Kidney (tissue), 13 donors: ENCODE measurements at regions not wholly inside any gene's neighbourhood (a gene's known extent, or its start where the extent isn't known, plus 50 kb on each side); places are given as distances from the start of the nearest gene placed in this dataset.
A peak's percentile ranks its signal among the peaks of the same experiment; 100 is the strongest.
"Not testable (repeated sequence)": the region's sequence is repeated elsewhere in the genome, so short reads cannot be mapped to it uniquely, and the experiment has no call there.

Experiments used
- DNase-seq, 5 donors: peaks; one replicate each; pipeline ENCODE4 v3.0.0-alpha.2; 2013 to 2020
- FAIRE-seq: peaks from 2 replicates; lab custom pipeline; 2012; peaks lifted over from hg19 to GRCh38; lab: Jason Lieb, UNC
- H3K27ac ChIP-seq, 2 donors: one replicate each; pipeline ENCODE4 v1.7.0; 2013; ENCODE audit warnings: low read depth in 2 of 2, low read length in 2 of 2, inconsistent platforms in 1 of 2
- H3K27me3 ChIP-seq: one replicate; pipeline ENCODE4 v1.7.1; 2013; ENCODE audit warnings: low read length, inconsistent platforms; ENCODE audit not compliant: control insufficient read depth, insufficient read depth
- H3K36me3 ChIP-seq, 3 donors: one replicate each; pipeline versions ENCODE4 v1.7.0 to v1.7.1; 2013; ENCODE audit warnings: low read length in 3 of 3, control low read depth in 1 of 3, inconsistent platforms in 1 of 3; ENCODE audit not compliant: insufficient read depth in 3 of 3, control insufficient read depth in 2 of 3
- H3K4me1 ChIP-seq, 3 donors: one replicate each; pipeline versions ENCODE4 v1.7.0 to v1.7.1; 2013; ENCODE audit warnings: low read length in 3 of 3, inconsistent platforms in 1 of 3, low read depth in 1 of 3; ENCODE audit not compliant: control insufficient read depth in 2 of 3, insufficient read depth in 2 of 3
- H3K4me3 ChIP-seq, 3 donors: one replicate each; pipeline versions ENCODE4 v1.7.0 to v1.8.1; 2013; ENCODE audit warnings: low read length in 3 of 3, control low read depth in 1 of 3, inconsistent platforms in 1 of 3
- H3K9ac ChIP-seq, 3 donors: one replicate each; pipeline versions ENCODE4 v1.7.0 to v1.7.1; 2013; ENCODE audit warnings: low read length in 3 of 3, control low read depth in 1 of 3, inconsistent platforms in 1 of 3
- H3K9me3 ChIP-seq, 3 donors: one replicate each; pipeline versions ENCODE4 v1.7.0 to v1.7.1; 2013; ENCODE audit warnings: low read length in 3 of 3, control low read depth in 1 of 3, inconsistent platforms in 1 of 3; ENCODE audit not compliant: control insufficient read depth in 2 of 3, insufficient read depth in 1 of 3
- CTCF ChIP-seq: IDR thresholded peaks from 3 replicates; pipeline ENCODE4 v1.5.1; 2012; ENCODE audit warnings: mild to moderate bottlenecking, moderate library complexity, borderline replicate concordance; ENCODE audit not compliant: insufficient read depth; ENCODE audit errors: extremely low read depth
- intact Hi-C: fragments of 100-400 bp; cut with DNase I; formaldehyde crosslinking; loops from one replicate; pipeline ENCODE4 v1.11.1; 2022
- donor health status: control.
- donor health status: control.
- donor health status: control.
- donor health status: control.
- donor health status: control.
- donor health status: DM: yes; HTN: yes; CAD: no.
- donor health status: Normal renal cell carcinoma (clear cell type).

DNA sequence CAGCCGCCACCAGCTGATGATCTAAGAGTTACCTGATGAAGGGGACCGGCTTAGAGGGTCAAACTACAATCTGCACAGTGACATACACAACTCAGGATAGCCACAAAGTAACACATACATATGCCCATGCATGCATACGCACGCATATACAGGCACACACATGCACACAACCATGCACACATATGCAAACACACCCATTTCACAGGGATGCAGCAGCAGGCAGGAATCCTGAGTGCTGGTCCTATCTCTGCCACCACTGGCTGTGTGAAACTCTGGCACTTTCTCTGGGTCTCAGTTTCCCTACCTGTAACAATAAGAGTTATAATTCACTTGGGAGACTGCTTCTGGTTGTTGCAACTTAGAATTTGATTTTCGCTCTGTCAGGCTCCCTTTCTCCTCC, 520.2 kb downstream of the PTPRU start:
- FAIRE-seq (no peak), DNase-seq (no peak)
- Histone ChIP-seq H3K9ac (no peak overlapping the region), H3K36me3 (no peaks in the 10 kb centered on the region), H3K27me3 (no peaks in the 10 kb centered on the region), H3K4me3 (no peak overlapping the region), H3K4me1 (peaks cover 0 to 13% (median 10%) of the 10 kb centered on the region in 3 donors), H3K9me3 (no peaks in the 10 kb centered on the region), H3K27ac (no peak overlapping the region)
- TF ChIP-seq CTCF: no peak
- intact Hi-C loops: no loop called here

DNA sequence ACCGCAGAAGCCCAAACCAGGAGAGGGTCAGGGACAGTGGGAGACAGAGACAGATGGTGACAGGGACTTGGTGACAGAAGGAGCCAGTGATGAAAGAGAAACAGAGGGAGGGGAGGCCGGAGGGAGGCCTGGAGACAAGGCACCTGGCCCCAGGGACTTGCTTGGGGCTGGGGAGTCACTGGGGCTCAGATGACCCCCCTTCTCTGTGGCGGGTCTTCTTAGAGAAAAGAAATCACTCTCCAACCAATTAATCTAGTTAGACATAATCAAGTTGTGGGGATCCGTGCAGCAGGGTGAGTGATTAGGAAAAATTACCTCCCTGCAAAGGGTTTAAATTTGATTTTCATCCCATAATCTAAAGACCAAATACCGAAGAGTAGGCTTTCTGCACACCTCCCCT, 519.8 kb downstream of the PTPRU start:
- intact Hi-C loops: no loop called here
- no peaks in the 10 kb centered on the region for H3K9me3 ChIP-seq
- peaks cover 0 to 13% (median 10%) of the 10 kb centered on the region in 3 donors for H3K4me1 ChIP-seq
- no peak for TF ChIP-seq CTCF
- no peaks in the 10 kb centered on the region for H3K27me3 ChIP-seq
- H3K9ac ChIP-seq: no peak overlapping the region
- no peak overlapping the region for H3K27ac ChIP-seq
- no peaks in the 10 kb centered on the region for H3K36me3 ChIP-seq
- DNase-seq (peak in 1 of 5 donors; percentile 24), FAIRE-seq (no peak)
- no peak overlapping the region for H3K4me3 ChIP-seq

- H3K9me3 ChIP-seq, DNase-seq, H3K9ac ChIP-seq, FAIRE-seq, H3K4me3 ChIP-seq, H3K36me3 ChIP-seq, intact Hi-C loops, H3K27ac ChIP-seq, H3K27me3 ChIP-seq: not testable (repeated sequence)
- peaks cover 0 to 13% (median 10%) of the 10 kb centered on the region in 3 donors for H3K4me1 ChIP-seq
Observed at GRCh38 chr1:29755412-29756015, 519.2 kb downstream of the PTPRU start.

- Histone ChIP-seq H3K4me3 (no peak overlapping the region), H3K27ac (no peak overlapping the region), H3K36me3 (no peaks in the 10 kb centered on the region), H3K27me3 (no peaks in the 10 kb centered on the region), H3K9ac (no peak overlapping the region), H3K4me1 (peaks cover 0 to 13% (median 10%) of the 10 kb centered on the region in 3 donors), H3K9me3 (no peaks in the 10 kb centered on the region)
- TF ChIP-seq CTCF: no peak
- DNase-seq (peak in 1 of 5 donors; percentile 9), FAIRE-seq (no peak)
- intact Hi-C loops: no loop called here
Observed at GRCh38 chr1:29754573-29755375, 518.5 kb downstream of the PTPRU start.
